ENCODE measurements at regions not wholly inside any gene's neighbourhood (a gene's known extent, or its start where the extent isn't known, plus 50 kb on each side); places are given as distances from the start of the nearest gene placed in this dataset.

DNA sequence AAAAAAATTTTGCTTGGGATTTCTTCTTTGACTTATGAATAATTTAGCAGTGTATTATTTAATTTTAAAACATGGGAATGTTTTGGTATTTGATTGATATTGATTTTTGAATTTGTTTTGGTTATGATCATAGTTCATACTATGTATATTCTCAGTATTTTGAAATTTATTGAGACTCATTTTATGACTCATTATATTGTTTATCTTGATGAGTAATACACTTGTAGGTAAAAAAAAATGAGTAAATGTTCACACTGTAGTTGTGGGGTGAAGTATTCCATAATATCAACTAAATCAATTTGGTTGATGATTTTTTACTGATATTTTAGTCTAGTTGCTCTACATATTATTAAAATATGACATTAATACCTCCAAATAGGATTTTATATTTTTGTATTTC is 1142.2 kb downstream of the ADGRL3 start:
- no peak for TF ChIP-seq POLR2AphosphoS5 (IDR thresholded peaks at IDR 0.05)
- no peak for TF ChIP-seq EP300 (IDR thresholded peaks at IDR 0.05; ENCODE audit: low read depth)
- TF ChIP-seq, protein P1, sequence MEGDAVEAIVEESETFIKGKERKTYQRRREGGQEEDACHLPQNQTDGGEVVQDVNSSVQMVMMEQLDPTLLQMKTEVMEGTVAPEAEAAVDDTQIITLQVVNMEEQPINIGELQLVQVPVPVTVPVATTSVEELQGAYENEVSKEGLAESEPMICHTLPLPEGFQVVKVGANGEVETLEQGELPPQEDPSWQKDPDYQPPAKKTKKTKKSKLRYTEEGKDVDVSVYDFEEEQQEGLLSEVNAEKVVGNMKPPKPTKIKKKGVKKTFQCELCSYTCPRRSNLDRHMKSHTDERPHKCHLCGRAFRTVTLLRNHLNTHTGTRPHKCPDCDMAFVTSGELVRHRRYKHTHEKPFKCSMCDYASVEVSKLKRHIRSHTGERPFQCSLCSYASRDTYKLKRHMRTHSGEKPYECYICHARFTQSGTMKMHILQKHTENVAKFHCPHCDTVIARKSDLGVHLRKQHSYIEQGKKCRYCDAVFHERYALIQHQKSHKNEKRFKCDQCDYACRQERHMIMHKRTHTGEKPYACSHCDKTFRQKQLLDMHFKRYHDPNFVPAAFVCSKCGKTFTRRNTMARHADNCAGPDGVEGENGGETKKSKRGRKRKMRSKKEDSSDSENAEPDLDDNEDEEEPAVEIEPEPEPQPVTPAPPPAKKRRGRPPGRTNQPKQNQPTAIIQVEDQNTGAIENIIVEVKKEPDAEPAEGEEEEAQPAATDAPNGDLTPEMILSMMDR (IDR thresholded peaks at IDR 0.05) = no peak
